K562 (cell line): ENCODE measurements at regions not wholly inside any gene's neighbourhood (a gene's known extent, or its start where the extent isn't known, plus 50 kb on each side); places are given as distances from the start of the nearest gene placed in this dataset.

ENCODE experiments used
- ATAC-seq: fragments of 200-7000 bp; cut with Tn5 transposase; 3 replicates; pipeline ENCODE4 v1.9.1; 2020; ENCODE audit warnings: moderate library complexity
- BruUV-seq: library from RNA; stranded (reverse); fragments of 400-500 nt; replicated peaks from 2 replicates; lab custom pipeline; 2021; lab: Mats Ljungman, UMichigan
- CTCF ChIA-PET: fragments of 300-600 bp; formaldehyde crosslinking; extraction: SDS; loops from one replicate; lab custom pipeline; 2021; ENCODE audit warnings: low intra/inter-chr PET ratio; lab: Yijun Ruan, JAX
- POLR2A ChIA-PET: fragments of 300-600, 350-650 bp; sonication (Branson Sonifier 250); formaldehyde crosslinking; extraction: SDS; loops from one replicate; lab custom pipeline; 2021; ENCODE audit warnings: antibody characterized with exemption, inconsistent platforms; lab: Yijun Ruan, JAX
- DNase-seq, 4 experiments: peaks; one replicate each; pipeline versions ENCODE4 v3.0.0 to v3.0.0-alpha.2; 2011 to 2018; ENCODE audit warnings: low spot score in 3 of 4, mixed read lengths in 3 of 4; ENCODE audit errors: extremely low read depth in 1 of 4
- FAIRE-seq: peaks from 2 replicates; lab custom pipeline; 2011; peaks lifted over from hg19 to GRCh38; lab: Jason Lieb, UNC
- H2AFZ ChIP-seq: 2 replicates; pipeline ENCODE4 v1.6.0; 2011; ENCODE audit warnings: low read depth, low read length, control low read depth, inconsistent platforms
- H3K27ac ChIP-seq: fragments of 200-600 bp; 3 replicates; pipeline ENCODE4 v1.8.0; 2011; ENCODE audit warnings: low read depth, mild to moderate bottlenecking, control low read depth, inconsistent platforms, low read length, moderate library complexity, mixed read lengths; ENCODE audit errors: extremely low read depth
- H3K27me3 ChIP-seq, 2 experiments: fragments of 300-600 bp in 1 of 2; 2 replicates in 1 of 2; 3 replicates in 1 of 2; pipeline versions ENCODE4 v1.6.0 to v1.8.0; 2011; ENCODE audit warnings: inconsistent platforms in 2 of 2, low read length in 2 of 2, mild to moderate bottlenecking in 1 of 2, mixed read lengths in 1 of 2, moderate library complexity in 1 of 2; ENCODE audit not compliant: control insufficient read depth in 2 of 2, insufficient read depth in 2 of 2
- H3K36me3 ChIP-seq: fragments of 300-600 bp; 3 replicates; pipeline ENCODE4 v1.8.0; 2011; ENCODE audit warnings: mild to moderate bottlenecking, low read length, inconsistent platforms; ENCODE audit not compliant: control insufficient read depth, insufficient read depth
- H3K4me1 ChIP-seq, 2 experiments: fragments of 200-600 bp in 1 of 2; replicated peaks in 1 of 2; 2 replicates in 1 of 2; 3 replicates in 1 of 2; pipeline versions ENCODE4 v1.5.1 to v1.8.0; 2011; ENCODE audit warnings: inconsistent platforms in 2 of 2, low read length in 2 of 2, mild to moderate bottlenecking in 1 of 2, mixed read lengths in 1 of 2, moderate library complexity in 1 of 2; ENCODE audit not compliant: control insufficient read depth in 2 of 2, insufficient read depth in 2 of 2
- H3K4me2 ChIP-seq: 2 replicates; pipeline ENCODE4 v1.6.1; 2011; ENCODE audit warnings: low read length, control low read depth, inconsistent platforms, mixed read lengths; ENCODE audit not compliant: insufficient read depth
- H3K4me3 ChIP-seq: fragments of 200-600 bp; sonication (generic), shearing (Covaris generic); 2 replicates; pipeline ENCODE4 v1.5.1; 2016; ENCODE audit warnings: control low read depth, inconsistent platforms
- H3K79me2 ChIP-seq: fragments of 200-600 bp; 3 replicates; pipeline ENCODE4 v1.8.0; 2011; ENCODE audit warnings: low read length, inconsistent platforms; ENCODE audit not compliant: control insufficient read depth, insufficient read depth
- H3K9ac ChIP-seq, 2 experiments: 2 replicates each; pipeline versions ENCODE4 v1.6.0 to v1.6.1; 2011; ENCODE audit warnings: low read depth in 2 of 2, low read length in 2 of 2, control low read depth in 1 of 2, inconsistent platforms in 1 of 2, mild to moderate bottlenecking in 1 of 2, mixed read lengths in 1 of 2; ENCODE audit not compliant: insufficient read depth in 1 of 2
- H3K9me1 ChIP-seq: one replicate; pipeline ENCODE4 v1.6.0; 2011; ENCODE audit warnings: inconsistent platforms, mild to moderate bottlenecking, low read length, moderate library complexity; ENCODE audit not compliant: control insufficient read depth, insufficient read depth
- H3K9me3 ChIP-seq: replicated peaks from 2 replicates; pipeline ENCODE4 v1.5.1; 2011; ENCODE audit warnings: low read depth, low read length, inconsistent platforms; ENCODE audit not compliant: control insufficient read depth, insufficient read depth
- H4K20me1 ChIP-seq: replicated peaks from 2 replicates; pipeline ENCODE4 v1.6.1; 2011; ENCODE audit warnings: low read length, inconsistent platforms, mixed read lengths; ENCODE audit not compliant: control insufficient read depth, insufficient read depth
- CBX8 ChIP-seq: fragments of 200-600 bp; sonication (generic); IDR thresholded peaks from 2 replicates; pipeline ENCODE4 v1.6.1; 2012; ENCODE audit warnings: borderline replicate concordance, mixed run types, low read depth, mild to moderate bottlenecking, moderate library complexity, mixed read lengths, low read length, control low read depth, inconsistent platforms; ENCODE audit not compliant: poor library complexity, severe bottlenecking; ENCODE audit errors: extremely low read depth
- CTBP1 ChIP-seq: fragments of 450-650 bp; IDR thresholded peaks from 2 replicates; pipeline ENCODE4 v1.6.1; 2016; ENCODE audit warnings: borderline replicate concordance
- DEAF1 ChIP-seq: fragments of 450-650 bp; formaldehyde crosslinking; IDR thresholded peaks from 2 replicates; pipeline ENCODE4 v1.4.0; 2020; ENCODE audit warnings: mild to moderate bottlenecking, moderate library complexity
- EGR1 ChIP-seq: fragments of 450-650 bp; conservative IDR thresholded peaks from 2 replicates; pipeline ENCODE4 v1.6.1; 2017; ENCODE audit warnings: mild to moderate bottlenecking
- EP400 ChIP-seq: fragments of 450-650 bp; IDR thresholded peaks from 2 replicates; pipeline ENCODE4 v1.6.1; 2017; ENCODE audit warnings: antibody characterized with exemption, mild to moderate bottlenecking, moderate library complexity
- HDAC2 ChIP-seq: fragments of 450-650 bp; IDR thresholded peaks from 2 replicates; pipeline ENCODE4 v1.6.1; 2016; ENCODE audit warnings: mild to moderate bottlenecking
- LARP7 ChIP-seq: fragments of 450-650 bp; IDR thresholded peaks from 2 replicates; pipeline ENCODE4 v1.6.1; 2016
- PHF20 ChIP-seq: fragments of 450-650 bp; IDR thresholded peaks from 2 replicates; pipeline ENCODE4 v1.6.1; 2018; ENCODE audit not compliant: partially characterized antibody
- TAF1 ChIP-seq: IDR thresholded peaks from 2 replicates; pipeline ENCODE4 v1.6.1; 2011; ENCODE audit warnings: mild to moderate bottlenecking, low read length, moderate library complexity; ENCODE audit not compliant: insufficient read depth, control insufficient read depth, severe bottlenecking; ENCODE audit errors: extremely low read depth
- TCF15 ChIP-seq: fragments of 250-450 bp; sonication (Bioruptor Pico); IDR thresholded peaks from 2 replicates; pipeline ENCODE4 v1.8.0; 2022; ENCODE audit warnings: moderate library complexity, mild to moderate bottlenecking, inconsistent platforms
- THAP7 ChIP-seq: fragments of 250-450 bp; sonication (Bioruptor Pico); IDR thresholded peaks from 2 replicates; pipeline ENCODE4 v1.5.0; 2021
- ZBTB11 ChIP-seq, 3 experiments: fragments of 200-800 bp in 1 of 3; fragments of 250-450 bp in 1 of 3; fragments of 450-650 bp in 1 of 3; sonication (Bioruptor Pico) in 1 of 3; sonication (Bioruptor generic) in 1 of 3; formaldehyde crosslinking in 1 of 3; IDR thresholded peaks; 2 replicates each; pipeline versions ENCODE4 v1.6.1 to v1.8.0; 2016 to 2022; ENCODE audit warnings: mild to moderate bottlenecking in 2 of 3, missing genetic modification characterization in 2 of 3, missing compliant biosample characterization in 1 of 3, moderate library complexity in 1 of 3
- ZBTB7A ChIP-seq: IDR thresholded peaks from 2 replicates; pipeline ENCODE4 v1.6.1; 2011; ENCODE audit warnings: low read depth, mild to moderate bottlenecking, low read length, moderate library complexity, borderline replicate concordance; ENCODE audit not compliant: control insufficient read depth
- ZNF12 ChIP-seq: sonication (generic); formaldehyde crosslinking; IDR thresholded peaks from 2 replicates; pipeline ENCODE4 v1.4.0; 2020; ENCODE audit warnings: mild to moderate bottlenecking, missing genetic modification reagents
- ZNF274 ChIP-seq: IDR thresholded peaks from 2 replicates; pipeline ENCODE4 v1.6.1; 2011; ENCODE audit warnings: low read depth, mild to moderate bottlenecking, low read length, moderate library complexity, borderline replicate concordance
- ZNF75A ChIP-seq: fragments of 450-650 bp; formaldehyde crosslinking; IDR thresholded peaks from 2 replicates; pipeline ENCODE4 v1.4.0; 2020; ENCODE audit warnings: mild to moderate bottlenecking
- WGBS: fragments of 100-300 bp; shearing (Covaris generic); methylation state at CpG from one replicate; pipeline ENCODE4 v1.1.6; 2016; ENCODE audit warnings: low coverage, mixed read lengths; ENCODE audit not compliant: insufficient coverage; ENCODE audit errors: missing lambda C conversion rate; 5-methylcytosine and 5-hydroxymethylcytosine counted together
- in situ Hi-C: fragments of 300-500 bp; cut with MboI; formaldehyde crosslinking; loops from 4 replicates; pipeline ENCODE4 v1.15.0; 2018; ENCODE audit warnings: inconsistent platforms, mixed read lengths
- intact Hi-C: fragments of 100-400 bp; cut with micrococcal nuclease; formaldehyde crosslinking; loops from 2 replicates; pipeline ENCODE4 v1.14.2; 2022

- no peak for TF ChIP-seq ZBTB11 (CRISPR knock-in tag; IDR thresholded peaks at IDR 0.05)
- TF ChIP-seq TAF1: no peak
- TF ChIP-seq EP400: no peak
- TF ChIP-seq THAP7: no peak
- no peak for TF ChIP-seq HDAC2
Observed at GRCh38 chr4:175983636-175984035, 82.0 kb upstream of the WDR17 start (continued).

- intact Hi-C loops: no loop called here
- H4K20me1 ChIP-seq: no peaks in the 10 kb centered on the region
- CTCF ChIA-PET: interaction anchor here (0.6 kb wide), 1 partner anchor 100 kb away, joined by 3 read pairs; no protein-coding TSS in a partner anchor
- no peak for DNase-seq
- no peaks in the 10 kb centered on the region for H3K79me2 ChIP-seq
- H3K9ac ChIP-seq: no peak overlapping the region
- no TSS peak for BruUV-seq
- H3K4me2 ChIP-seq: no peak overlapping the region
- WGBS: 0% methylated on average over 1 of the region's 1 CpG
- no peak for ATAC-seq
- H3K27ac ChIP-seq: no peak overlapping the region
- H3K4me3 ChIP-seq: no peak overlapping the region
- H3K4me1 ChIP-seq: no peaks in the 10 kb centered on the region
- no peaks in the 10 kb centered on the region for H3K27me3 ChIP-seq
- no peaks in the 10 kb centered on the region for H3K9me3 ChIP-seq
- POLR2A ChIA-PET: no interaction called here
- H3K36me3 ChIP-seq: no peaks in the 10 kb centered on the region
- FAIRE-seq: no peak
- in situ Hi-C loops: no loop called here
- no peak overlapping the region for H2AFZ ChIP-seq
- no peaks in the 10 kb centered on the region for H3K9me1 ChIP-seq
- TF ChIP-seq ZNF75A (CRISPR knock-in tag): no peak
- no peak for TF ChIP-seq CBX8
- no peak for TF ChIP-seq ZNF274
- no peak for TF ChIP-seq ZBTB7A
- no peak for TF ChIP-seq EGR1
- TF ChIP-seq CTBP1: no peak
- TF ChIP-seq PHF20: no peak
- TF ChIP-seq LARP7: no peak
- TF ChIP-seq ZNF12: no peak
- no peak for TF ChIP-seq TCF15 (CRISPR knock-in tag)
- TF ChIP-seq DEAF1 (CRISPR knock-in tag): no peak
Observed at GRCh38 chr4:175986668-175987067, 79.0 kb upstream of the WDR17 start.
